Fibroblast of gingiva (primary cell): ENCODE measurements at regions not wholly inside any gene's neighbourhood (a gene's known extent, or its start where the extent isn't known, plus 50 kb on each side); places are given as distances from the start of the nearest gene placed in this dataset.
"Not testable (repeated sequence)": the region's sequence is repeated elsewhere in the genome, so short reads cannot be mapped to it uniquely, and the experiment has no call there.

Source experiments
- DNase-seq: peaks from one replicate; pipeline ENCODE4 v3.0.0-alpha.2; 2011; ENCODE audit warnings: low read depth

DNA sequence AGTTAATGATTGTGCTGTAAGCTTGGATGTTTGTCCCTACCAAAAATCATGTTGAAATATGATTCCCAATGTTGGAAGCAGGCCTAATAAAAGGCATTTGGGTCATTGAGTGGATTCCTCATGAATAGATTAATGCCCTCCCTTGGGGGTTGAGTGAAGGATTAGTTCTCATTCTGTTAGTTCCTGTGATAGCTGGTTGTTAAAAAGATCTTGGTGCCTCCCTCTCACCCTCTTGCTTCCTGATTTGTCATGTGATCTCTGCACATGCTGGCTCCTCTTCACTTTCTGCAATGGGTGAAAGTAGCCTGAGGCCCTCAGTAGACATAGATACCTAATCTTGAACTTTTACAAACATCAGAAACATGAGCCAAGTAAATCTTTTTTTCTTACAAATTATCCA is 115.6 kb upstream of the HCRTR2 start:
- no peak for DNase-seq

DNA sequence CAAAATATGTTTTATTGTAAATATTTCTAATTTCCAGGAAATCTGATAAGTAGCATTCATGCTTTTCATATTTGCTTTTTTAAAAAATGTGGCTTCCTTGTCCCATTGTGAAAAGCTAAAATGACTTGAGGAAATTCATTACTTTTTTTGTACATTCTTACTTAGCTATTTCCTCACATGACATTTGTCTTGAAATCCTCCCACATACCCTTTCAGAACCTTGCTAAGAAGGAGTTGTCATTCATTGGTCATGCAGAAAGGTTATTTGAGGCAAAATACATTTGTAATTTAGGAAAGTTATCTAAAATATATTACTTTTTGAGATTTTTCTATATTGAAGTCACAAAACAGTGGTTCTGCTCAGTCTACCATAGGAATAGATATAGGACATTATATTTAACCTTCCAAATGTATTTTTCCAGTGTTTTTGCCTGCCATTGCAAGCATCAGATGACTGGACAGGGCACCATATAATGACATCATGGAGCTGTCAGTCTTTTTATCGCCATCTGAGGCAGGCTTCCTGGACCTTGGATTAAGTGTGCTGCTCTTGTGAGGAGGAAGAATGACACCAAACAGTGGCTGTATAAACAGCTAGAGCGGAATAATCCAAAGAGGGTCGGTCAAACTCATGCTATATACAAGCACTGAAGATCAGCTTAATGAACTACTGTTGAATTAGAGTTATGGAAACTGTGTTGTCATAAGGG is 109.4 kb upstream of the HCRTR2 start:
- no peak for DNase-seq

DNA sequence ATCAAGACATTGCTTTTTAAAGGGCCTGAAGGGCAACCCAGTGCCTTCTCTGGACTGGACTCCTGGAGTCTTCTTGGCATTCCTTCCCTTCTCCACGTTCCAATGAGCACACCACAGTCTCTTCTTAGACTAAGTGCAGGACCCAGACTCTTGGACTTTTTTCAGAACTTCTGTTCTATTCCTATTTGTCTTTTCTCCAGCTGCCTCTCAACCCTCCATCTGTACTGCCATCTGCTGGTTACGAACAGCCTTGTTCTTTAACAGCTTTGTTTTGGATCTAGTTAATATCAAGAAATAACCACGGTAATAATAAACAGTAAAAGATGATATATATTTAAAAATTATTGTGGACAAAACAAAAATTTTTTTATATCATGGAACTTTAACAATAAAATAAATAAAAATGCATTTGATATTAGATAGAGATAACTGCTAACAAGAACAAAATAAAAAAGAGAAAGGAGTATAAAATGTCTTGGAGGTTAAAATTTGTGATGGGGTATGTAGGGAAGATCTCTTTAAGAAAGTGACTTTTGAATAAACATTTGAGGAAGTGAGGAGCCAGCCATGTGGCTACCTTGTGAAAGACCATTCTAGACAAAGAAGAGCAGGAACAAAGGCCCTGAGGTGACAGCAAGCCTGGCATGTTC is 105.1 kb upstream of the HCRTR2 start:
- peak; percentile 11 for DNase-seq

DNA sequence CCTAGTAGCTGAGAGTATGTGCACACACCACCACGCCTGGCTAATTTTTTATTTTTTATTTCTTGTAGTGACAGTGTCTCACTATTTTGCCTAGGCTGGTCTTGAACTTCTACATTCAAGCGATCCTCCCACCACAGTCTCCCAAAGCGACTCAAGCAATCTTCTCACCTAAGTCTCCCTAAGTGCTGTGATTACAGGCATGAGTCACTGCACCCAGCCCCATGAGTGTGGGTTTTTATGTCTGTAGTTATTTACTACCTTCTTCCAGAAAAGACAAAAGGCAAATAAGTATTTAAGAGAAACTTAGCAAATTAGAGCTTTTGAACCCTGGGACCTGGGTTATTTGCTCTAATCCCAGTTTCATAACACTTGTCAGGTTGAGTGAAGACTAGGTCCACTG is 92.3 kb upstream of the HCRTR2 start:
- no peak for DNase-seq

DNA sequence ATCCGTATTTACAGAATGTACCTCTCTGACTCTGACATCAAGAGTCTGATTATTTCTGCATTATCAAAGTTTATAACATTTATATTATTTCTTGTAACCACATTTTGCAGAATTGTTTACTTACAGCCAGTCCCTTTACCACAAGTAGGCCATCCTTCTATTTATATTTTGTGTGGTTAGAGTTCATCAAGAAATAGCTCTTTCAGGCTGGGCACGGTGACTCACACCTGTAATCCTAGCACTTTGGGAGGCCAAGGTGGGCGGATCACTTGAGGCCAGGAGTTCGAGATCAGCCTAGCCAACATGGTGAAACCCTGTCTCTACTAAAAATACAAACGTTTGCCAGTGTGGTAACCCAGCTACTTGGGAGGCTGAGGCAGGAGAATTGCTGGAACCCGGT is 86.3 kb upstream of the HCRTR2 start:
- DNase-seq, result not testable (repeated sequence)

DNA sequence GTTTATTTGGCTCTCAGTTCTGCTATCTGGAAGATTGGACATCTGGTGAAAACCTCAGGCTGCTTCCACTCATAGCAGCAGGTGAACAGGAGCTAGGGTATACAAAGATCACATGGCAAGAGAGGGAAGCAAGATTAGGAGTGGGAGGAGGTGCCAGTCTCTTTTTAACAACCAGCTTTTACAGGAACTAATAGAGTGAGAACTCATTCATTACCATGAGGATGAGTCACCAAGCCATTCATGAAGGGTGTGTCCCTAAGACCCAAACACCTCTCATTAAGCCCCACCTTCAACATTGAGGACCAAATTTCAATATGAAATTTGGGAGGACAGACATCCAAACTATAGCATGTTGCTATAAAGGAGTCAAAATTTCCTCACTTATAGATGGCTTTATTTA is 85.4 kb upstream of the HCRTR2 start:
- no peak for DNase-seq

DNA sequence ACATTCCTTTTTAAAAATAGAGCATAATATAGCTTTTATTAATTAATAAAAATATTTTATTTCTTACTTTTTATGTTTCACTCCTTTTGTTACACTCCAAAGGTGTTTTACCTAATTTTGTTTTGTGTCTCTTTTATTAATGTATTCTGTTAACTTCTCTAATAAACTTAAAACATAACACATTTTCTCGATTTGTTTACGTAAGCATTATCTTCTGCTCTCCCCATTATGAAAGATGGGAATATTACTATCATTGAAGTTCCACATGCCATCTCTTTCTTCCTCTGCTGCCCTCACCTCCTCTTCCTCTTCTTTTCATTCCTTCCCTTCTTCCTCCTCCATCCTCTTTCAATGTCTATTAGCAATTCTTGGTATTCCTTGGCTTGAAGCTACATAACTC is 85.0 kb upstream of the HCRTR2 start:
- no peak for DNase-seq

DNA sequence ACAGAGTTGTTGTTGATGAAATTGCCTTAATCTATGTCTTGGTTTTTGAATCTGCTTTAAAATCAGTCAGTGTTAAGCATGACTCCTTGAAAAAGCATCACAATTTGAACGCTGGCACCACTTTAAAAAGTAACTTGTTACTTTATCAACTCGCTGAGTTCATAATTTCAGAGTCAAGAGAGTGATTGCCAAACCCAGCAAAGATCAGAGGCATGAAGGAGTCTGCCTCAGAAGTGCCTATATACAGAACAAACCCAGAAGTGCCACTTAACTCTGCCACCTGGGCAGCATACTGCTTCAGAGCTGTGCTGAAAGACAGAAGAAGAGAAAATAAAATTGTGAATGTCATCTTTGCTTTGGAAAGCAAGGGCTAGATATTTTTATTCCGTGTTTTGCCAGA is 73.6 kb upstream of the HCRTR2 start:
- DNase-seq, result no peak

DNA sequence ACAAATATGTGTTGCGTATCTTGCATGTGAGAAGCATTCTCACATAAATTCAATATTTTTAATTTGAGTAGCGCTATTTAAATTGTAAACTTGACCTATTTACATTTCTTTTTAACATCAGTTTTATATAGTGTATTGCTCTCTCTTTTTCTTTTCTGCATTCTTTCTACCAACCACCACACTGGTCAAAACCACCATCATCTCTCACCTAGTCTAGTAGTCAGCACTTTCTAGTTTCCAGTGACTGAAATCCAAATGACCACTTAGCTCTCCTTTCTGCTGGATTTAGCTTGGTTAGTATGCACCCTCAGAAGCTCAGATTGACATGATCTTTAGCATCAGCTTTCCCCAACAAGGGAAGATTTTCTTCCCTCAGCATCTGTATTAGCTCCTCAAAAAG is 73.2 kb upstream of the HCRTR2 start:
- DNase-seq, result no peak

DNA sequence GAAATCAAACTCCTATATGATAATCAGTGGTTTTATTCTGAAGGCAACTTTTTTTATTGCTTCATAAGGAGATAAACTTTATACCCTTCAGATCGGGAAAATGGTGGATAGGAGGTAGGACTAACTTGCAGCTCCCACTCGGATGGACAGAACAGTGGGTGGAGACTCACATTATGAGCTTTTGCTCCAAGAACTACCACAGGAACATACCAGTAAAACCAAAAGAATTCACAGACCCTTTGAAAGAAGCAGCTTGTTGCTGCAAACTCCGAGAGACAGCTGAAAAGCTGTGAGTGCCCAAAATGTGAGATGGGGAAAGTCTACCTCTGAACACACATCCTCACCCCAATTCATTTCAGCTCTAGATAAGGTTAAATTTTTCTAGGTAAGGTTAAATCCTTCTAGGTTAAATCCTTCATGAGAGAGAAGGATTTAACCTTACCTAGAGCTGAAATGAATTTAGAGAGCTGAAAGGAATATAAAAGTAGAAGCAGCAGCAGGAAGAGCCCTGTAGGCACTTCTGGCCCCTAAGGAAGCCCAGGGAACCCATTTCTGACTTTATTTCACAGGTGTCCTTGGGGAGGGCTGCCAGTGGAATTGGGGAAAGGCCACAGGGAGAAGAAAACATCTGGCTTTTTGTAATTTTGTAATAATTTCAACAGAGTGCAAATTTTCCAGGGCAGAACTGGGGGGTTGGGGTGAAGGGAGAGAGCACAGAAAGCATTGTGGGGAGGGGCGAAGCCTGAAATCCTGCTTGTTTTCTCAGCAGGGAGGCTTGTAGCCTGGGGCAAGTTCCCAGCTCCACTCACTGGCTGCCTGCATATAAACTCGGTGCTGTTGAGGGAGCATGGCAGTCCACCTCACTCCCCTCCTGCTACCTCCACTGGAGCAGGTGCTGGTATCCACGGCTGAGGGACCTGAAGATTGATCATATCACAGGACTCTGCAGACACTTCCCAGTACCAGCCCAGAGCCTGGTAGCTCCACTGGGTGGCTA is 65.9 kb upstream of the HCRTR2 start:
- DNase-seq, result no peak

DNA sequence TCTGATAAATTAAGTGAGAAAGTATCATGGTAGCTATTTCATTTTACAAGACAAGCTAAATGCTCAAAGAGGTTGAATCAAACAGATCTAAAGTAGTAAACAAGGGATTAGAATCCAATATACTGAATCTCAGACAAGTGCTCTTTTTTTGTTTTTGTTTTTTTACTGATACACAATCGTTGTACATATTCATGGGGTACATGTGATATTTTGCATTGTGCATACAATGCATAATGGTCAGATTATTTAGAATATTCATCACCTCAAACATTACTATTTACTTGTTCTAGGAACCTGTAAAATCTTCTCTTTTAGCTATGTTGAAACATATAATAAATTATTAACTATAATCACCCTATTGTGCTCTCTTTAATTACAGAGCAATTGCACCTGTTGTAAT is 57.0 kb upstream of the HCRTR2 start:
- DNase-seq, result no peak

DNA sequence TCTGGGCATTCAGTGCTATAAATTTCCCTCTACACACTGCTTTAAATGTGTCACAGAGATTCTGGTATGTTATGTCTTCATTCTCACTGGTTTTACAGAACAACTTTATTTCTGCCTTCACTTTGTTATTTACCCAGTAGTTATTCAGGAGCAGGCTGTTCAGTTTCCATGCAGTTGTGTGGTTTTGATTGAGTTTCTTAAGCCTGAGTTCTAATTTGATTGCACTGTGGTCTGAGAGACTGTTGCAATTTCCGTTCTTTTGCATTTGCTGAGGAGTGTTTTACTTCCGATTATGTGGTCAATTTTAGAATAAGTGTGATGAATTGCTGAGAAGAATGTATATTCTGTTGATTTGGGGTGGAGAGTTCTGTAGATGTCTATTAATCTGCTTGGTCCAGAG is 50.1 kb upstream of the HCRTR2 start:
- not testable (repeated sequence) for DNase-seq
